Cerebellar cortex (tissue), 1 donor: ENCODE measurements at regions not wholly inside any gene's neighbourhood (a gene's known extent, or its start where the extent isn't known, plus 50 kb on each side); places are given as distances from the start of the nearest gene placed in this dataset.

ENCODE experiments used
- DNase-seq: peaks from one replicate; pipeline ENCODE4 v3.0.0-alpha.2; 2015; ENCODE audit warnings: low spot score

DNA sequence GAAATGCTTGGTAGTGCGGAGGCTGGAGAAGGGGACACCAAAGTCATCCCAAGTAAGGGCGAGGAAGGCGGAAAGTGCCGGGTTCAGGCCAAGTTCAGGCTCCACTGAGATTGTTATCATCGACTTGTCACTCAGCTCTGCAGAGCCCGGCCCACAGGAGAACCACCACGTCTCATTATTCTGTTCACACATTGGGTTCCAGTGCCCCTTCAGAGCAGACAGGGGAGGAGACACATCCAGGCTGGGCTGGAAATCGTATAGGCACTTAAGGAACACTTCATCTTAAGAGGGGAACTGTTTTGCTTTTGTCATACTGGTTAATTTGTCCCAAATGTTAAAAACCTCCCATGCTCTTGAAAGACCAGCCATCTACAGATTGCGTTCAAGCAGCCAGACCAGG lies 118.3 kb upstream of the ADAMTS18 start:
- DNase-seq, result no peak

DNA sequence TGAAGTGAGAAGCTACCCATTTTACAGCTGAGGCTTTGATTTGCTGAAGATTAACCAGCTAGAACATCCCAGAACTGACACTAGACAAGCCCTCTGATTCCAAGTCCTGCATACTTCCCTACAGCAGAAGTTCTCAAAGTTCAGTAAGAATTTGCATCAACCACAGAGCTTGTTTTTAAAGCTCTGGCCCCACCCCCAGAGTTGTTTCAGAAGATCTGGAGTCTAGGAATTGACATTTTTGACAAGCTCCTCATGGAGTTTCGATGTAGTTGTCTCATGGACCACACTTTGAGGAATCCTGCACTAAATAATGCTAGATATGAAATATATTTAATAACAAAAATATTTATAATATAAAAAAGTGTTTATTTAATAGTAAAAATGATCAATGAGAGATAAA lies 120.3 kb upstream of the ADAMTS18 start:
- DNase-seq, result no peak

DNA sequence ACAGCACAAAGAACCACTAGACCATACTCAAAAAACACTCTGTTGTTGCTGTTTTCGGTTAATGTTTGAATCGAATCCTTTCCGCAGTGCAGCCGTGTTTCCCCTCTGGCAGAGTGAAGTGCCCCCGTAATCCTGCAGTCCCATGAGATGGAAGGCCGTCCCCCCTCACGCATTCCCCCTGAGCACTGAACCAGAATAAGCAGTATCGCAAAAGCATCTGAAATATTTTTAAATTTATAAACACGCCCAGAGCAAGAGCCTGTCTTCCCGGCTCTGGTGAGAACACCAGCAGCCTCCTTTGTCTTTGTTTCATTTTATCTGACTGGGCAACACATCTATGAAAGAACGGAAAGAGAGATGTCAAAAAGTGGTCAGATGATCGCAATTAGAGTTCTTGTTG lies 121.0 kb upstream of the ADAMTS18 start:
- no peak for DNase-seq

DNA sequence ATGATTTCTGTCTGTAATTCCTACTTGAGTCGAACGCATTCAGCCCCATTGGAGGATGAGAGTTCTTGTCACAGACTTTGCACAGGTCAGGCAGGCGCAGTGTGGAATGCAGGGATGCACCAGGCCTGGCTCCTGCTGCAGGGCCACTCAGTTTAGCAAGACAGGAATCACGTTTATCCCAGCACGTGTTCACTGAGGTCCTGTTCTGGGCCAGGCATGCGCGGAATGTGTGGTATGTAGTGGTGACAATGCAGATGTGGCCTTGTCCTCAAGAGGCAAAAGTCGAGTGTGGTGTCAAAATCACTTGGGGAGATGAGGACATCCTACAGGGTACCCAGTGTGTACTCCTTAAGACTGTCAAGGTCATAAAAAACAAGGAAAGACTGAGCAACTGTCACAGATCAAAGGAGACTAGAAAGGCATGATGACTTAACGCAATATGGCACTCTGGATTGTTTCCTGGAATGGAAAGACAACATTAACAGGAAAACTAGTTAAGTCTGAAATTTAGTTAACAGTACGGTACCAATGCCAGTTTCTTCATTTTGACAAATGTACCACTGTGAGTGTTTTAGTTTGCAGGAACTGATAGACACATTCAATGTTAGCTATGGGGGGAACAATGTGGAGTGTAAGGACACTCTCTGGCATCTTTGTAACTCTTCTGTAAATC lies 121.5 kb upstream of the ADAMTS18 start:
- no peak for DNase-seq

DNA sequence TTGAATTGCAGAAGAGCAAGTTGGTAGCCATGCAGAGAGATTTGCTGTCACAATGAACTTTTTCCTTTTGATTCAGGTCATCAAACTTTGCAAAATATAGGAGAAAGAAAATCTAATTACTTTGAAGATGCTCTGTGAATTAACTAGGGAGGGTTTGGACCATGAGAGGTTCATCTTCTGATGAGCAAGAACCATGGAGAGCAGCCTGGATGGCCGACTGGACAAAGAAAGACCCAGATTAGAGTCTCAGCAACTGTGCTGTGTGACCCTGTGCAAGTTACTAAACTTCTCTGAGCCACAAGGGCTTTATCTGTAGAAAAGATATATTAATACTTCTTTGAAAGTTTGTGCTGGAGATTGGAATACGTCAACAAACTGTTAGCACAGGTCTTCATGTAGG lies 122.6 kb upstream of the ADAMTS18 start:
- DNase-seq, result no peak

DNA sequence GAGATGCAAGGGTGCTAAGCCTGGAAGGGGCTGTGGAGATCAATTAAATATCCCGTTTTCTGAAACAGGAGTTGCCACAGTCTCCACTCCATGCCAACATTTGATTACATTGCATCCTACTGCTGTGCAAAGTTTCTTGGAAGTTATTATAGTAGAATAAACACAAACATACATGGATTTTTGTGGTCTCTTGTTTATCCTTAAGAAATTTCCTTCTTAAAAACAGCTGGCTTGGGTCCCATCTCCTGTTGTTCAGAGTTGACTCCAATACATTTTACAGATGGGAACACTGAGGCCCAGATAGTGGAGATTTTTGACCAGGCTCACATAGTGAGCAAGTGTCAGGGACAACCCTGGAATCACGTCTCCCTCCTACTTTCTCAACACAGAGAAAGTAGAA lies 124.0 kb upstream of the ADAMTS18 start:
- no peak for DNase-seq

DNA sequence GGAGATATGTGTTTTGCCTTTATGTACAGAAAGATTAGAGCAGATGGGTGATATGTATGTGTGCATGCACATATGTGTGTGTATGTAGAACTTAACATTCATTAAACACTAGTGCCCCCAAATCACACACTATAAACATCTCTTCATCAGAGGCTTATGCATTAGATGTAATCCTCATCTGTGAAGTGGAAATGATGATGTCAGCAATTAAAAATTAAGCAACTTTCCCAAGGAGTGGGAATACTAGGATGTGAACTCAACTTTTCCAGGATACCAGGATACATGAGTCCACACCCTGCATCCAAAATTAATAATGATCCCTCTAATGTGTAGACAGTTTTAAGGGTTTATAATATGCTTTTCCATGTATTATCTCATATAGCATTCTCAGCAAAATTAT lies 127.7 kb upstream of the ADAMTS18 start:
- no peak for DNase-seq

DNA sequence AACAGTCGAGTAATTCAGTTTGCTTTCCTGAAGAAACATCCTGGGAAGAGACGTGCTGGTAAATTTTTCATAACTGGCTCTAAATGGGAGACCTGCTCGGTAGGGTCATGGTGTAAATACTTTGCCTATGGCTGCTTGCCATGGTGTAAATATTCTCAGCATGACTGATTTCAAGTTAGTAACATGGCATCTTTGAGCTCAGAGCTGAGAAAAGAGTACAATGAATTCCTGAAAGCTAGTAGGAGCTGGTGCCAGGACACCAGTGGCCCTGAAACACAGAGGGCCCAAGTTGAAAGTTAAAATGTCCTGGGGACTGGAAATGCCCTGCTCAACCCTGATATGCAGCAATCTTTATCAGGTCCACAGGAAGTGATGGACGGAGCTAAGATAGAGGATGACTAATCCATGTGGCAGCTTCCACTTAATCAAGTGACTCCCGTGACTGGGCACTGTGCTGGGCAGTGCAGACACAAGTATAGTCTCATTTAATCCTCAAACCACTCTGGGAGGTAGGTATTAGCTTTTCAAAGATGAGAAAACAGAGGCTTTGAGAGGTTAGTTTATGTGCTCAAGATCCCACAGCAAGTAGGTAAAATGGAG lies 130.1 kb upstream of the ADAMTS18 start:
- DNase-seq, result no peak

DNA sequence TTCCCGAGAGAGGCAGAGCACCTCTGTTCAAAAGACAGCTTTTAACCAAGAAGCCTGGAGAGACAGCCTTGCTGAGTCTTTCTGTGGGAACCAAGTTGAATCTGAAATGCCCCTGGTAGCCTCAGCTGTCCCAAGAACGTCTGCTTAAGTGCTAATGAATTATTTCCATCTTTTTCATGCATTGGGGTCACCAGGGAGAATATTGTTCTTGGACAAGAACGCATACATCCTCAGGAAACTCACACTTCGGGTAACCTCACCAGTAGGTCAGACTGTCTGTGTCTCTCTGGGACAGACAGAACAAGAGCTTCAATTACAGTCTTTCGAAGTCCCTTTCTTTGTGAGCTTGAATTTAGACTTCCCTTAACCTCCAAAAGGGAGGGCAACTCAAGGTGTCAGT lies 134.6 kb upstream of the ADAMTS18 start:
- no peak for DNase-seq

DNA sequence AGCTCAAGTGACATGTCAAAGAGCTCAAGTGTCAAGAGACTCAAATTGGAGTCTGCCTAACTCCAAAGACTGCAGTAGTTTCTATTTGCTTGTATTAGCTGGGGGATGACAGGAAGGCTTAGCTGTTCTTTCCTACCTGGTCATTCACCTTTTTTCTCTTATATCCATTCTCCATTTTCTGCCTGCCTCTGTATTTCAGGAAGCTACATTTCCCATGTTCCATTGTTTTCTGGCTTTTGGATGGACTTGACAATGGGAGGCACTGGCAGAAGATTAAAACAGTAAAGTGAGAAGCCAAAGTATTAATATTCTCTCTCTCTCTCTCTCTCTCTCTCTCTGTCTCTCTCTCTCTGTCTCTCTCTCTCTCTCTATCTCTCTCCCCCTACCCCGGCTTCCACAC lies 135.7 kb upstream of the ADAMTS18 start:
- DNase-seq, result no peak

DNA sequence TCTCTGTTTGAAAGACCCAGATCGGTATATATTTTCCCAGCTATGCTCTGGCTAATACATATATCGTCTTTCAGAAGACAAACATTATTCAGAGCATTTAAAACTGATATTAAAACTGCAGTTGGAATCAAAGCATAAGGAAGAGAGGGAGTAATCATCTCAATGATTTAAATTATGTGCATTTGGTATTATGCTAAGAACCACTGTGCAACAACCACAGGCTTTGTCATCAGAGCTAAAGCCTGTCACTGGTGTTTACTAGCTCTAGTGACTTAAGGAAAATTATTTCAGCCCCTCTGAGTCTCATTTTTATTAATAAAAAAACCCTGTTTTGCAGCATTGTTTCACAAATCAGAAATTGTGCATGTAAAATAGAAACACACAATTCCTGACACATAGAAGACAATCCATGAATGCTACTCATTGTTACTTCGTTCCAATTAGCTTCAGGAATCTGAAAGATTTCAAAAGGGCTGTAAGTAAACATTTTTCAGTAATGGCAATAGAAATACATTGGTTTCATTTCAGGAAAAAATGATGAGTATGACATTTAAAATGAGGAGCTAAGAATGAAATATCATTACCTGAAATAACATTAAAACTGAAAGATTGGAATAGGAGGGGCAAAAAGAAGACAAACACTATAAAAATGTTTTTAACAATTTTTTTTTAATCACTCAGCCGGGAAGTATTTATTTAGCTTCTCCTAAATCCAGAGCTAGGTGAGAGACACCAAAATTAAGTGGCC lies 136.5 kb upstream of the ADAMTS18 start:
- no peak for DNase-seq

DNA sequence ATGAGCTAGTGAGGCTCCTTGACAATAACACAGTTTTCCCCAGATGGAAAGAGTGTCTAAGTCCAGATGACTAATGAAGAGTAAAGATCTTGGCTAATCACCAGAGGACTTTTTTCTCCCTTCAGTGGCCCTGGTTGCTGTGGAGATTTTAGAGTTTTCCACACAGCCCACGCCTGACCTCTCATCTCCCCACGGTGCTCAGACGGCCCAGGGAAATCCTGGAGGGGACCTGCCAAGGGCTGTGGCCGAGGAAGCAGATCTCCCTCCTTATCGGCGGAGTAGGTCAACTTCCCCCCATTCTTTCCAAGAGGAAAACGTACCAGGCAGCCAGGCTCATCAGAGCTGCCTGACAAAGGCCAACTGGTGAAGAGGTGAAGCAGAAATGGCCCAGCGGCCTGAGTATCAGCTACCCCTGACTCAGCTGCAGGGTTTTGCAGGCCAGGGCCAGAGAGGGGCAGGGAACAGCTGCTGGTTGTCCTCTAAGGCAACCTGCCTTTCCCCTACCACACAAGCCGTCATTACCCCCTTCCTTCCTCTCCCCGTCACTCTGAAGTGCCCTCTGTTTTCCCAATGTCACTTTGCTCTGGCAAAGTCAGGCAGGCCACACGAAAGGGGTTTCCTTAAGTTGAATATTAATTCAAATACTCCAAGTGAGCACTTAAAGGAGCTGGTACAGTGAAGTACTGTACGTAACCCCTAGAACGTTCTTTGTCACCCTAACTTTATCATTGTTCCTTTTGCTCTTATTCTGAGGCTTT lies 140.2 kb upstream of the ADAMTS18 start:
- no peak for DNase-seq

DNA sequence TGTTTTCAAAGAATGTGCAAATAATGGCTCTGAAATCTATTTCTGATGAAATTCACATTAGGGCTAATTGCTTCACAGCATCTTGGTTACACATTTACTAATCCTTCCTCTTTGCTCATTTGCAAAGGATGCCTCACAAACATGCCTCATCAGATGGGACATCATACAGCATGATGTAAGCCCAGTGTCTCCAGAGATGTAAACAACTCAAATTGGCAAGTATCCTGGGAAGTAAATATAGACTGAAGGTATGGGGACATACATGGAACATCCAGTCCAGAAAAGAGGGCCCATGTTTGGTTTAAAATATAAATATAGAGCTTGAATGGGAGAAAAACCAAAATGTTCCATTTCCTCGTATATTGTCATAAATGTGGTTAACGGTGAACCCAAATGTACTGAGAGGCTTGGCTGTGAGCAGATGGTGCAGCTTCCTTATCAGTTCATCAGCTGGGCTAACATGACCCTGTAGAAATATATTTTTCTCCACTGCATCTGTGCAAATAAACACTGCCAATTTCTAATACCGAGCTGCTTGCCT lies 142.9 kb upstream of the NUDT7 start:
- DNase-seq, result peak; percentile 8

DNA sequence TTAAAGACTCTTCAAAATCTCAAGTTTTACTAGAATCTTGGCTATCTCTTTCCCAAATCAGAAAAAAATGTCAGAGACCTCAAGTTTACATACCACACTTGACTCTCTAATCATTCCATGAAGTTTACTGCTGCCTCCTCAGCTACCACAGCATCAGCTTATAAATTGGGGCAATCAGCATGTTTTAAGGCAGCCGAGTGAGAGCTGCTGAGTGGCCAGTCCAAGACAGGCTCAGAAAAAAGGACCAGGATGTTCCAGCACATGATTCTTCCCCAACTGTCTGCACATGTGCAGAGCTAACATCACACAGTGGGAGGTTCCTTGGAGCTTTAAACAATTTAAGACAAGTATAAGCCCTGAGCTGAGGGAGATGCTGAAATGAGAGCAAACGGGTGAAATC lies 140.6 kb upstream of the NUDT7 start:
- DNase-seq, result peak; percentile 55

DNA sequence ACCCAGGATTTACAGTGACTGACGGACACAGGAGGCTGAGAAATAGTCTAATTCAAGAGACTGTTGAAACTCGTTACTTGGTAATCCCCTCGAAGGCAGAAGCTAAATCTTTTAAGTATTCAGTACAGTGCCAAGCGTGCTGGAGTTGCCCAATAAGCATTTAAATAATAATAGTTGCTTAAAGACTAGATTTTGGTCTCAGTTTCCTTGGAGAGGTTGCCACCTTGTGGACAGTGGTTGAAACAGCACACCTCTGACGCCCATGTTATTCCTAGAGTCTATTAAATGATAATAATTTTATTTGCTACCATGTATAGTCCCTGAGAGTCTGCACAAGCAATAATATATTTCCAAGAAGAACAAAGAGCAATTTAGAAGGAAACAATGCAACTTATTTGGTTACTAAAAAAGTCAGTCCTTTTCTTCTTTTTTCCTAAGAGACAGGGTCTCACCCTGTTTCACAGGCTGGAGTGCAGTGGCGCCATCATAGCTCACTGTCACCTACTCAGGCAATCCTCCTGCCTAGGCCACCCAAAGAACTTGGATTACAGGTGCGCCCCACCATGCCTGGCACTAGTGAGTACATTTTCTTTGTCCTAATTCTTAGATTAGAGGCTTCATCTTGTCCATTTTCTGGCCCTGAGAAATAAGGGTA lies 138.0 kb upstream of the NUDT7 start:
- peak; percentile 82 for DNase-seq

DNA sequence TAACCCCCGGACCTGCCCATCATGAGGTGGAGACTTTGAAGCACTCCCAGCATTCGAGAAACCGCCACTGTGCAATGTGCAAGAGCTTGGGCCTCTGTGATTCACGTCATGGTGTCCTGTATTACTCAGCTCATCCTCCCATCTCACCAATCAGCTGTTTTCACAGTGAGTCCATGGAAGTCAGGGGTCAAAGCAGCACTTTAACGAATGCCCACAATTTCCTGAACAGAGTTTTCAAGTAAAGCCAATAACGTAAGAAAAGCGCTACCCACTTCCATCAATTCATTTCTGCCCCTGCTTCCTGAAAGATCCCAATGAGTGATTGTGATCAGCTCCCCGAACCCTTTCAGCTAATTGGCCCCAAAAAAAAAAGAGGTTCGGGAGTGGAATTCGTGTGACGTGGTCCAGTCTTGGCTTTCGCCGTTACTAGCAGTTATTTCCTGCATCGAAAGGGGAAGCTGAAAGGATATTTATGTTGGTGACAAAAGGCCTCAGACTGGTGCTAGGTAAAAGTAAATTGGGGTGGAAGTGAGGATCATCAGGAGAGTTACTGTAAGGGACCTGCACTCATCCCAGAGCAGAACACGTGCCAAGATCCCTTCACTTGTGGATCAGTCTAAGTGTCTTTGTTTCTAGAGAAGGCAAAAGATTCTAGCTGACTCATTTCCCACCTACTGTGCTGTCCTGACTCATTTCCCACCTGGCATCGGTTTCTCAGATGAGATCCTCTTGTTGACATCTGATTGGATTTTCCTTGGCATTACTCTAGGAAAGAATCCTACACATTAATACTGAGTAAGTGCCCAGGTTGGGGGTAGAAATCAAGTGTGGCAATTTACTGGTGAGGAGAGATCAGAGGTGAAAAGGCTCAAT lies 136.7 kb upstream of the NUDT7 start:
- peak; percentile 11 for DNase-seq

DNA sequence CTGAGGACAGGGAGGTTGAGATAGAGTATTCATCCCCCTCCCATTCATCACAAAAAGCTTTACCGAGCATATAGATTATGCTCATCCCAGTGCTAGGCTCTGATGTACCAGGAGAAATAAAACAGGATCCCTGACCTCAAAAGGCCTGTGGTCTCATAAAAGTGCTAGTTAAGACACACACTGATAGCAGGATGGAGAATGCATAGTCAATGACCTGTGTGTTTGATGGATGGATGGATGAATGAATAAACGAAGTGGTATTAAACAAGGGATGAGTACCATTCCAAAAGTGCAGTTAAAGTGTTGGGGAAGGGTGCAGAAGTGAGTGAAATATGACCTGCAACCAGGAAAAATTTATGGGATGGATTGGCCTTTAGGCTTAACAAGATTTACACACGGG lies 133.9 kb upstream of the NUDT7 start:
- no peak for DNase-seq

DNA sequence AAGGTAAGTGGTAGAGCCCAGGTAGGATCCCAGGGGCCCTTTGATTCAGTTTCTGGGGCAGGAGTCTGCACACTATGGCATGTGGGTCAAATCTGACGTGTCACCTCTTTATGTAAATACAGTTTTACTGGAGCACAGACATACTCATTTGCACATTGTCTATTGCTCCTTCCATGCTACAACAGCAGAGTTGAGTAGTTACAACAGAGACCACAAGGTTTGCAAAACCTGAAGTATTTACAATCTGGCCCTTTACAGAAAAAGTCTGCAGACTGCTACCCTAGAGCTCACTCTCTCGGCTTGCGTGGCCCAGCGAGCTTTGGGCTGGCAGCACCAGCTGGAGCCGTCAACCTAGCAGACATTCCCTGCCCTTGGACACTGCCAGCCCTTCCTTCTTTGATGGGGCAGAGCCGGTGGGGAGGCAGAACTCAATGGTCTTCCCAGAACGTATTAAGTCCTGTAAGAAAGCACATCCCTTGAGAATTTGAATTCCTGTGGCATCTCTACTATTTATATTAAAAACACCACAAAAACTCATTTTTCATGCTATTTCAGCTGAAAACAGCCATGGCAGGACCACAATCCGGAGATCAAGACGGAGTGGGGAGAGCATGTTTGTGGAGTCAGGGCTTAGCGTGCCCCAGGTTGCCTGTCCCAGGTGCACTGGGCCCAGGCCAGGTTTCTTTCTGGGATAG lies 133.1 kb upstream of the NUDT7 start:
- DNase-seq, result no peak

DNA sequence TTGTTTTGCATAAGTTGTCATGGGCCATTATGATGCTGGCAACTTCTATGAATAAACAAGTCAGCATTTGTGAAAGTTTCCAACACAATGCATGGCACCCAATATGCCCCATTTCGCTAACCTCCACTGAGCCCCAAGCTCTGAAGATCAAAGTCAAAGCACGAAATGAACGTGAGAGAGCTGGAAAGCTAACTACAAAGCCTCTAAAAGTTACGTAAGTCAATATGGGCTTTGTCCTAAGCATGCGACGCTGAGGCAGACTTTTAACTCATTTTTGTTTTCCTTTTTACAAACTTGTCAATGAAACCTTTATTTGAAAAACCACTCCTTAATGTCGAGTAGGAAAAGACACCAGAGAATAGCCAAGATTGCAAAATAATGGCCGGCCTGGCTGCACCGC lies 131.6 kb upstream of the NUDT7 start:
- no peak for DNase-seq

DNA sequence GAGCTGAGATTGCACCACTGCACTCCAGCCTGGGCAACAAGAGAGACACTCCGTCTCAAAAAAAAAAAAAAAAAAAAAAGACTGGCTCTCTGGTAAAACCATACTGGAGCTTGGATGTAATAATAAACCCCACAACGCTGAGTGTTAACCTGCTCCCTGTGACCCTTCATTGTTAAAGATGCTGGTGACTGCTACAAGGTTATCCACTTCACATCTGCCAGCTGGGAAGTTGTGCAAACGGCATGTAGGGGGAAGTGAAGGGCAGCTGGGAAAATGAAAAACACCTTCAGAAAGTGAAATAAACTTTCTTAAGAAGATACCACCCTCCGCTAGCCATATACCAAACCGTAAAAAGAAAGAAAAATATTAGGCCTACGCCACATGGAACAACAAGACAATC lies 131.0 kb upstream of the NUDT7 start:
- no peak for DNase-seq
